Fibroblast of villous mesenchyme (primary cell): ENCODE measurements at regions not wholly inside any gene's neighbourhood (a gene's known extent, or its start where the extent isn't known, plus 50 kb on each side); places are given as distances from the start of the nearest gene placed in this dataset.

Experiments
- DNase-seq: peaks from one replicate; pipeline ENCODE4 v3.0.0-alpha.2; 2010; ENCODE audit warnings: low read depth
- H3K4me3 ChIP-seq: 2 replicates; pipeline ENCODE4 v1.5.1; 2011; ENCODE audit warnings: low read depth, mild to moderate bottlenecking, low read length
- CTCF ChIP-seq: IDR thresholded peaks from 2 replicates; pipeline ENCODE4 v1.5.1; 2012; ENCODE audit warnings: low read depth, mild to moderate bottlenecking, low read length; ENCODE audit not compliant: insufficient read depth

DNA sequence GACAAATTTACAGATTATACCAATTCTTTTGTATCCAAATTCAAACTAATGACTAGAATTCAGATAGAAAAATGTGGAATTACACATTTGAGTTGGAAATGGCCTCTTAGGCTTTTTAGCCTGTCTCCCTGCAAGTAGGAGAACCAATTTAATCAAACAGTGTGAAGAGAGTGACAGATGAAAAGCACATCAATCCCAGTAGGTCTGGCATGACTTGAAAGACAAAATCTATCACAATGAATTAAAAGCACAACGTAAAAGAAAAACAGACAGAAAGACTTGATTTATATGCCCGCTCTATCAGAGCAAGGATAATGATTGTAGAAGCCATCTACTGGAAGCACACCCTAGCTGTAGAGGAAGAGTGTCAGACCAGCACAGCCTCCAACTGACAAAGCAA is 1084.4 kb upstream of the SPRY2 start:
- TF ChIP-seq CTCF = no peak
- DNase-seq = no peak
- H3K4me3 ChIP-seq = no peak overlapping the region

DNA sequence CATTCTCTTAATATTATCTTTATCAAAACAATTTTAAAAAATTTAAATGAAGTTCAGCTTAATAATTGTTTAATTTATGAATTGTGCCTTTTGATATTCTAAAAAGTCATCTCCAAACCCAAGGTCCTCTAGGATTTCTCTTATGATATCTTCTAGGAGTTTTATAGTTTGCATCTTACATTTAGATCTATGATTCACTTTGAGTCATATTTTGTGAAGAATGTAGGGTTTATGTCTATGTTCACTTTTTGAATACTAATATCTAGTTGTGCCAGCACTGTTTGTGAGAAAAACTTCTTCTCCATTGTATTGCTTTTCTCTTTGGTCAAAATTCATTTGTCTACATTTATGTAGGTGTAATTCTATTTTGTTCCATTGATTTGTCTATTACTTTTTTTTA is 1068.4 kb upstream of the SPRY2 start:
- no peak for DNase-seq
- no peak for TF ChIP-seq CTCF
- no peak overlapping the region for H3K4me3 ChIP-seq

DNA sequence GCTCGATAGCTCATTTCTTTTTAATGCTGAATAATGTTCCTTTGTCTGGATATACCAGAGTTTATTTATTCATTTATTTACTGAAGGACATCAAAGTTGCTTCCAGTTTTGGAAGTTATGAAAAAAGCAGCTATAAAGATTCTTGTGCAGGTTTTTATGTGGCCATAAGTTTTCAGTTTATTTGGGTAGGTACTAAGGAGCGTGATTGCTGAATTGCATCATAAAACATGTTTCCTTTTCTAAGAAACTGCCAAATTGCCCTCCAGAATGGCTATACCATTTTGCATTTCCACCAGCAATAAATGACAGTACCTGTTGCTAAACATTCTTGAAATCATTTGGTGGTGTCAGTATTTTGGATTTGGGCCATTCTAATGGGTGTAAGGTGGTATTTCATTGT is 1067.7 kb upstream of the SPRY2 start:
- TF ChIP-seq CTCF = no peak
- DNase-seq = no peak
- H3K4me3 ChIP-seq = no peak overlapping the region

GRCh38 chr13:81406639-81407292 is 1065.8 kb upstream of the SPRY2 start:
- no peak overlapping the region for H3K4me3 ChIP-seq
- DNase-seq = no peak
- no peak for TF ChIP-seq CTCF

DNA sequence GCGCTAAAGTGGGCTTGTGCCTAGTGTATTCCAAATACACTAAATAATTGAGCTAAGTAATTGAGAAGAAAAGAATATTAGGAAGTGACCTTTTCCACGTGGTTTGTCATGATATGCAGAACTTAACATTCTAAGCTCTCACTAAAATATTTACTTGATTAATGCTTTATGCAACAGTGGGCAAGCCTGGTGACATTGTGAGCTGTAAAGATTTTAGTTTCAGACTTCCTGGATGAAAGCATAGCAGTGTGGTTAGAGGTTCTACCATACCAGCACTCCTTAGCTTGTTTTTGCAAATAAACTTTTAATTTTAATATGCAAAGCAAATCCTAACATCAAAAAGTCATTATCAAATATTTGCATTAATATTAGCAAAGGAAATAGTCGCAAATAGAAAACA is 1065.1 kb upstream of the SPRY2 start:
- no peak overlapping the region for H3K4me3 ChIP-seq
- no peak for DNase-seq
- no peak for TF ChIP-seq CTCF

DNA sequence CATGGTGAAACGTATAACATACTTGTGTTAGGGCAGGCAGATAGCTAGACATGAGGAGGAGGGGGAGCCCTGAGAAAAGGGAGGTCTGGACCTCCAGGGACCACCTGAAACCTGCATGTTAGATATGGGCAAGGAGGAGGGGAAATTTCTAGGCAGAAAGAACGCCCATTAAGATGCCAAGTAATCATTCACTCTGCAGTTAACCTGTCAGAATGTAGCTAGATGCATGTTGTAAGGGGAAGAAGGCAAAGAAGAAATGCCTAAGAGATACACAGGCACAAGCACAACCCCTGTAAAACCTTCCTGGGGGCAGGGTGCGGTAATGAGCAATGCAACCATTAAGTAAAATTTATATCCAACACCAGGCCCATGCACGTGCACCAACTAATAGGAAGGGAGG is 1055.3 kb upstream of the SPRY2 start:
- DNase-seq = no peak
- no peak overlapping the region for H3K4me3 ChIP-seq
- TF ChIP-seq CTCF = no peak

DNA sequence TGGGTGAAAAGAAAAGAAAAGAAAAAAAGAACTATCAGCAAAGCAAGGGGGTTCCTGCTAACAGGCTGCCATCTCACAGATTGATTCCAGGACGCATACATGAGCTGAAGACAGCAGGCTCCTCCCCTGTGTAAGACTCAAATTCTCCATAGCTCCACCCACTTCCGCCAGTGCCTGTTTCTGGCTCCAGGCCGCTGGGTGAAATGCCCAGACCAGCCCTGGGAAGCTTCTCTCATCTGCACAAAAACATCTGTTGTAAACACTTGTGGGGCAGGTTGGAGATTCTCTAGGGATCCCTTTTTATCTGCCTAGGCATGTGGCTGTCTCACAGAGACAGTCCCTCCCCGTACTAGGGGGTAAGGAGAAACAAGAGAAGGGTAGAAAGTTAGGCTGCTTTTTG is 1054.4 kb upstream of the SPRY2 start:
- DNase-seq = no peak
- no peak for TF ChIP-seq CTCF
- no peak overlapping the region for H3K4me3 ChIP-seq
